ENCODE measurements at regions not wholly inside any gene's neighbourhood (a gene's known extent, or its start where the extent isn't known, plus 50 kb on each side); places are given as distances from the start of the nearest gene placed in this dataset.

DNA sequence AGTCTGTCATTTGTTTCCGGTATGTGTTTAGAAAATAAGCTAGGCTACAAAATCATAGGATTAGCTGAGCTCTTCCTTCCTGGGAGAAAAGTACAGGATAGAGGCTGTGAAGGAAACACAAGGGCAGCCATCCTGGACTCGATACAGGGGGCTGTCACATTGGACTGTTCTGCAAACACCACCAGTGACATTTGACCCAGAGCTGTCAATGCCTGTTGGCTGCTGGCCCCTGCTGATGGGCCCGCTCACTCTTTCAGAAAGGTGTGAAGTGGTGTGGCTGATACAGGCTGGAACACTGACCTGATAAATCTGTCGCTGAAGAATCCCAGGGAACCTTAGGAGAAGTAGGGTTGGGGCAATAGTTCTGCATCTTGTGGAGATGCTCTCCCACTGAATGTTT lies 183.1 kb downstream of the RHOU start (continued):
- peak; percentile 19; the same call in 1 of the 2 replicates for TF ChIP-seq FOXJ3 (CRISPR knock-in tag; IDR thresholded peaks at IDR 0.05; ENCODE audit: borderline replicate concordance)
- TF ChIP-seq, protein P1, sequence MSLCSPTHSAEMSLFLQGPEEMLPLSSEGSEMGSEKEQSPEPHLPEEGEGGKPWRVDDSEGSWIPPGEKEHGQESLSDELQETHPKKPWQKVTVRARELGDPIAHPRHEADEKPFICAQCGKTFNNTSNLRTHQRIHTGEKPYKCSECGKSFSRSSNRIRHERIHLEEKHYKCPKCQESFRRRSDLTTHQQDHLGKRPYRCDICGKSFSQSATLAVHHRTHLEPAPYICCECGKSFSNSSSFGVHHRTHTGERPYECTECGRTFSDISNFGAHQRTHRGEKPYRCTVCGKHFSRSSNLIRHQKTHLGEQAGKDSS (CRISPR knock-in tag; IDR thresholded peaks at IDR 0.05; ENCODE audit: borderline replicate concordance, low read depth), result peak; percentile 72; the same call in 1 of the 2 replicates
- TF ChIP-seq ZNF33B (CRISPR knock-in tag; IDR thresholded peaks at IDR 0.05), result no peak
- no peak for TF ChIP-seq ADNP (CRISPR knock-in tag; IDR thresholded peaks at IDR 0.05)
- TF ChIP-seq SMAD9 (CRISPR knock-in tag; IDR thresholded peaks at IDR 0.05), result no peak
- TF ChIP-seq, protein P2, sequence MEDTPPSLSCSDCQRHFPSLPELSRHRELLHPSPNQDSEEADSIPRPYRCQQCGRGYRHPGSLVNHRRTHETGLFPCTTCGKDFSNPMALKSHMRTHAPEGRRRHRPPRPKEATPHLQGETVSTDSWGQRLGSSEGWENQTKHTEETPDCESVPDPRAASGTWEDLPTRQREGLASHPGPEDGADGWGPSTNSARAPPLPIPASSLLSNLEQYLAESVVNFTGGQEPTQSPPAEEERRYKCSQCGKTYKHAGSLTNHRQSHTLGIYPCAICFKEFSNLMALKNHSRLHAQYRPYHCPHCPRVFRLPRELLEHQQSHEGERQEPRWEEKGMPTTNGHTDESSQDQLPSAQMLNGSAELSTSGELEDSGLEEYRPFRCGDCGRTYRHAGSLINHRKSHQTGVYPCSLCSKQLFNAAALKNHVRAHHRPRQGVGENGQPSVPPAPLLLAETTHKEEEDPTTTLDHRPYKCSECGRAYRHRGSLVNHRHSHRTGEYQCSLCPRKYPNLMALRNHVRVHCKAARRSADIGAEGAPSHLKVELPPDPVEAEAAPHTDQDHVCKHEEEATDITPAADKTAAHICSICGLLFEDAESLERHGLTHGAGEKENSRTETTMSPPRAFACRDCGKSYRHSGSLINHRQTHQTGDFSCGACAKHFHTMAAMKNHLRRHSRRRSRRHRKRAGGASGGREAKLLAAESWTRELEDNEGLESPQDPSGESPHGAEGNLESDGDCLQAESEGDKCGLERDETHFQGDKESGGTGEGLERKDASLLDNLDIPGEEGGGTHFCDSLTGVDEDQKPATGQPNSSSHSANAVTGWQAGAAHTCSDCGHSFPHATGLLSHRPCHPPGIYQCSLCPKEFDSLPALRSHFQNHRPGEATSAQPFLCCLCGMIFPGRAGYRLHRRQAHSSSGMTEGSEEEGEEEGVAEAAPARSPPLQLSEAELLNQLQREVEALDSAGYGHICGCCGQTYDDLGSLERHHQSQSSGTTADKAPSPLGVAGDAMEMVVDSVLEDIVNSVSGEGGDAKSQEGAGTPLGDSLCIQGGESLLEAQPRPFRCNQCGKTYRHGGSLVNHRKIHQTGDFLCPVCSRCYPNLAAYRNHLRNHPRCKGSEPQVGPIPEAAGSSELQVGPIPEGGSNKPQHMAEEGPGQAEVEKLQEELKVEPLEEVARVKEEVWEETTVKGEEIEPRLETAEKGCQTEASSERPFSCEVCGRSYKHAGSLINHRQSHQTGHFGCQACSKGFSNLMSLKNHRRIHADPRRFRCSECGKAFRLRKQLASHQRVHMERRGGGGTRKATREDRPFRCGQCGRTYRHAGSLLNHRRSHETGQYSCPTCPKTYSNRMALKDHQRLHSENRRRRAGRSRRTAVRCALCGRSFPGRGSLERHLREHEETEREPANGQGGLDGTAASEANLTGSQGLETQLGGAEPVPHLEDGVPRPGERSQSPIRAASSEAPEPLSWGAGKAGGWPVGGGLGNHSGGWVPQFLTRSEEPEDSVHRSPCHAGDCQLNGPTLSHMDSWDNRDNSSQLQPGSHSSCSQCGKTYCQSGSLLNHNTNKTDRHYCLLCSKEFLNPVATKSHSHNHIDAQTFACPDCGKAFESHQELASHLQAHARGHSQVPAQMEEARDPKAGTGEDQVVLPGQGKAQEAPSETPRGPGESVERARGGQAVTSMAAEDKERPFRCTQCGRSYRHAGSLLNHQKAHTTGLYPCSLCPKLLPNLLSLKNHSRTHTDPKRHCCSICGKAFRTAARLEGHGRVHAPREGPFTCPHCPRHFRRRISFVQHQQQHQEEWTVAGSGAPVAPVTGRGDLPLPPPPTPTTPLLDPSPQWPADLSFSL (CRISPR knock-in tag; IDR thresholded peaks at IDR 0.05), result no peak
- TF ChIP-seq SIX1 (CRISPR knock-in tag; IDR thresholded peaks at IDR 0.05; ENCODE audit: borderline replicate concordance), result peak; percentile 52; the same call in 1 of the 2 replicates

Measured in HepG2 (cell line).